ENCODE measurements at regions not wholly inside any gene's neighbourhood (a gene's known extent, or its start where the extent isn't known, plus 50 kb on each side); places are given as distances from the start of the nearest gene placed in this dataset.

DNA sequence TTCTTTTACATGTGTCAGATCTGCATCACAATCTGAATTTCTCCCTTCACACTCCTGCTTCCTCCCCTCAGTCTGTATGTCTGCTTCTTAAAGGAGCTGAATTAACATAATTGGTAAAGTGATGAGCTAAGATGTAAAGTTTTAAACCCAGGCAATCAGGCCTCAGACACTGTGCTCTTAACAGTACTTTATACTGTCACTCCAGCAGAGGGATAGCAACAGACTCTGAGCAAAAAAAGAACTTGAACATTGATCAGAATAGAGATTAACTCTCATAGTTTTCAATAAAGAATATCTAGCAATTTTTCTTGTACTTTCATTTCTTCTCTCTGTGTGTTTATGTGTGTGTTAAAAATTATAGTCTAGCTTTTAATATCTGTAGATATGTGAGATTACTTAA, 110.3 kb downstream of the DUSP10 start:
- no peak for TF ChIP-seq POLR2A (IDR thresholded peaks at IDR 0.05)
- TF ChIP-seq, protein P1, sequence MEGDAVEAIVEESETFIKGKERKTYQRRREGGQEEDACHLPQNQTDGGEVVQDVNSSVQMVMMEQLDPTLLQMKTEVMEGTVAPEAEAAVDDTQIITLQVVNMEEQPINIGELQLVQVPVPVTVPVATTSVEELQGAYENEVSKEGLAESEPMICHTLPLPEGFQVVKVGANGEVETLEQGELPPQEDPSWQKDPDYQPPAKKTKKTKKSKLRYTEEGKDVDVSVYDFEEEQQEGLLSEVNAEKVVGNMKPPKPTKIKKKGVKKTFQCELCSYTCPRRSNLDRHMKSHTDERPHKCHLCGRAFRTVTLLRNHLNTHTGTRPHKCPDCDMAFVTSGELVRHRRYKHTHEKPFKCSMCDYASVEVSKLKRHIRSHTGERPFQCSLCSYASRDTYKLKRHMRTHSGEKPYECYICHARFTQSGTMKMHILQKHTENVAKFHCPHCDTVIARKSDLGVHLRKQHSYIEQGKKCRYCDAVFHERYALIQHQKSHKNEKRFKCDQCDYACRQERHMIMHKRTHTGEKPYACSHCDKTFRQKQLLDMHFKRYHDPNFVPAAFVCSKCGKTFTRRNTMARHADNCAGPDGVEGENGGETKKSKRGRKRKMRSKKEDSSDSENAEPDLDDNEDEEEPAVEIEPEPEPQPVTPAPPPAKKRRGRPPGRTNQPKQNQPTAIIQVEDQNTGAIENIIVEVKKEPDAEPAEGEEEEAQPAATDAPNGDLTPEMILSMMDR (IDR thresholded peaks at IDR 0.05): no peak
- TF ChIP-seq POLR2AphosphoS5 (IDR thresholded peaks at IDR 0.05): no peak
- no peak for TF ChIP-seq EP300 (IDR thresholded peaks at IDR 0.05)

GRCh38 chr1:221632072-221632471, 109.8 kb downstream of the DUSP10 start:
- ATAC-seq (ENCODE audit: low FRiP score in 2 of 2) (no peak), DNase-seq (no peak)
- Histone ChIP-seq H3K4me3 (no peak overlapping the region), H3K36me3 (no peaks in the 10 kb centered on the region), H3K9me3 (no peaks in the 10 kb centered on the region), H3K4me1 (no peaks in the 10 kb centered on the region), H3K27ac (no peak overlapping the region), H3K27me3 (no peaks in the 10 kb centered on the region)
- TF ChIP-seq, protein P1 (IDR thresholded peaks at IDR 0.05): no peak
- no peak for TF ChIP-seq EP300 (IDR thresholded peaks at IDR 0.05)
- TF ChIP-seq POLR2AphosphoS5 (IDR thresholded peaks at IDR 0.05): no peak
- no peak for TF ChIP-seq POLR2A (IDR thresholded peaks at IDR 0.05)
- 49 to 57% methylated on average over 4 of the region's 4 CpGs for WGBS, 2 donors

More for the DNA sequence above, 110.3 kb downstream of the DUSP10 start:
- H3K9me3 ChIP-seq: no peaks in the 10 kb centered on the region
- H3K27me3 ChIP-seq: no peaks in the 10 kb centered on the region
- H3K27ac ChIP-seq: no peak overlapping the region
- no peaks in the 10 kb centered on the region for H3K4me1 ChIP-seq
- ATAC-seq (ENCODE audit: low FRiP score in 2 of 2) (no peak), DNase-seq (no peak)
- H3K4me3 ChIP-seq: no peak overlapping the region
- no peaks in the 10 kb centered on the region for H3K36me3 ChIP-seq

DNA sequence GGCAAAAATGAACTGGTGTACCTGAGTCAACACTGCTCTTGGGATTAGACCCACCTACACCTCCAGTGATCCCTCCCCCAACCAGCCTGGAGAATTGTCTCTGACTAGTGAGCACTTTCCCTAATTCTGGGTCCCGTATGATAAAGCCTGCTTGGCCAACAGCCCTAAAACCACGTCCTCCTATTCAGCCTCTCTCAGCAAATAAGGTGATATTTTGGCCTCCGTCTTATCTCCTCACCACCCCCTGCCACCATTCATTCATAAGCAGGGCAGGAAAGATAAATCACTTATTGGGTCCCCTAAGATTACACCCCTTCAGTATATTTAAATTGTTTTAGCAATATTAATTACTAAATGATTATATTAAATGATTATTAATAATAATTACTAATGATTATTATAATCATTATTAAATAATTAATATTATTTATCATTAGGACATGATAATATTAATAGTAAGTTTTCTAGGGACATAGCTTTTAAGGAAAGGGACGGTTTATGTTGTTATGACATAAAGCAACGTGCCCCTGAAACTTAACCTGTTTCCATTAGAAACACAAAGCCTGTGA, 108.0 kb downstream of the DUSP10 start:
- TF ChIP-seq, protein P1 (IDR thresholded peaks at IDR 0.05): no peak
- no peak for TF ChIP-seq POLR2A (IDR thresholded peaks at IDR 0.05)
- no peak for TF ChIP-seq POLR2AphosphoS5 (IDR thresholded peaks at IDR 0.05)
- TF ChIP-seq EP300 (IDR thresholded peaks at IDR 0.05): no peak
- Histone ChIP-seq H3K4me3 (no peak overlapping the region), H3K27me3 (no peaks in the 10 kb centered on the region), H3K9me3 (no peaks in the 10 kb centered on the region), H3K27ac (no peak overlapping the region), H3K4me1 (no peaks in the 10 kb centered on the region), H3K36me3 (no peaks in the 10 kb centered on the region)
- ATAC-seq (ENCODE audit: low FRiP score in 2 of 2): no peak
- WGBS, 2 donors: 79 to 86% methylated on average over 5 of the region's 5 CpGs
- no peak for DNase-seq

GRCh38 chr1:221634606-221635005, 107.3 kb downstream of the DUSP10 start:
- no peak for DNase-seq
- Histone ChIP-seq H3K27ac (no peak overlapping the region), H3K36me3 (no peaks in the 10 kb centered on the region), H3K4me1 (no peaks in the 10 kb centered on the region), H3K9me3 (no peaks in the 10 kb centered on the region), H3K4me3 (no peak overlapping the region), H3K27me3 (no peaks in the 10 kb centered on the region)
- ATAC-seq (ENCODE audit: low FRiP score in 2 of 2): peak in 1 of 2 donors; percentile 35
- 56 to 63% methylated on average over 2 of the region's 2 CpGs for WGBS, 2 donors
- no peak for TF ChIP-seq EP300 (IDR thresholded peaks at IDR 0.05)
- TF ChIP-seq POLR2AphosphoS5 (IDR thresholded peaks at IDR 0.05): no peak
- TF ChIP-seq, protein P1 (IDR thresholded peaks at IDR 0.05): no peak
- TF ChIP-seq POLR2A (IDR thresholded peaks at IDR 0.05): no peak

GRCh38 chr1:221635305-221635704, 106.6 kb downstream of the DUSP10 start:
- Histone ChIP-seq H3K4me3 (no peak overlapping the region), H3K27ac (no peak overlapping the region), H3K9me3 (no peaks in the 10 kb centered on the region), H3K36me3 (no peaks in the 10 kb centered on the region), H3K27me3 (no peaks in the 10 kb centered on the region), H3K4me1 (no peaks in the 10 kb centered on the region)
- TF ChIP-seq POLR2A (IDR thresholded peaks at IDR 0.05) (no peak), EP300 (IDR thresholded peaks at IDR 0.05) (no peak), POLR2AphosphoS5 (IDR thresholded peaks at IDR 0.05) (no peak)
- TF ChIP-seq, protein P1 (IDR thresholded peaks at IDR 0.05): no peak
- 86% methylated on average over 2 of the region's 2 CpGs for WGBS, 2 donors
- DNase-seq (no peak), ATAC-seq (ENCODE audit: low FRiP score in 2 of 2) (no peak)

Data from upper lobe of left lung (tissue), 6 donors.